ENCODE measurements at regions not wholly inside any gene's neighbourhood (a gene's known extent, or its start where the extent isn't known, plus 50 kb on each side); places are given as distances from the start of the nearest gene placed in this dataset.

GRCh38 chr1:98314601-98315000, 346.9 kb upstream of the SNX7 start:
- TF ChIP-seq, protein P1, sequence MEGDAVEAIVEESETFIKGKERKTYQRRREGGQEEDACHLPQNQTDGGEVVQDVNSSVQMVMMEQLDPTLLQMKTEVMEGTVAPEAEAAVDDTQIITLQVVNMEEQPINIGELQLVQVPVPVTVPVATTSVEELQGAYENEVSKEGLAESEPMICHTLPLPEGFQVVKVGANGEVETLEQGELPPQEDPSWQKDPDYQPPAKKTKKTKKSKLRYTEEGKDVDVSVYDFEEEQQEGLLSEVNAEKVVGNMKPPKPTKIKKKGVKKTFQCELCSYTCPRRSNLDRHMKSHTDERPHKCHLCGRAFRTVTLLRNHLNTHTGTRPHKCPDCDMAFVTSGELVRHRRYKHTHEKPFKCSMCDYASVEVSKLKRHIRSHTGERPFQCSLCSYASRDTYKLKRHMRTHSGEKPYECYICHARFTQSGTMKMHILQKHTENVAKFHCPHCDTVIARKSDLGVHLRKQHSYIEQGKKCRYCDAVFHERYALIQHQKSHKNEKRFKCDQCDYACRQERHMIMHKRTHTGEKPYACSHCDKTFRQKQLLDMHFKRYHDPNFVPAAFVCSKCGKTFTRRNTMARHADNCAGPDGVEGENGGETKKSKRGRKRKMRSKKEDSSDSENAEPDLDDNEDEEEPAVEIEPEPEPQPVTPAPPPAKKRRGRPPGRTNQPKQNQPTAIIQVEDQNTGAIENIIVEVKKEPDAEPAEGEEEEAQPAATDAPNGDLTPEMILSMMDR (IDR thresholded peaks at IDR 0.05), result no peak
- no peak for TF ChIP-seq EZH2 (IDR thresholded peaks at IDR 0.05)

Measured in neural progenitor cell (in vitro differentiated cells).